Ishikawa (cell line): ENCODE measurements at regions not wholly inside any gene's neighbourhood (a gene's known extent, or its start where the extent isn't known, plus 50 kb on each side); places are given as distances from the start of the nearest gene placed in this dataset.
A peak's percentile ranks its signal among the peaks of the same experiment; 100 is the strongest.

ENCODE experiments used
- CEBPB ChIP-seq: IDR thresholded peaks from 2 replicates; pipeline ENCODE4 v1.6.1; 2012
- CREB1 ChIP-seq: IDR thresholded peaks from 2 replicates; pipeline ENCODE4 v1.6.1; 2012; ENCODE audit warnings: low read depth
- EGR1 ChIP-seq: IDR thresholded peaks from 2 replicates; pipeline ENCODE4 v1.6.1; 2012
- EP300 ChIP-seq: IDR thresholded peaks from 2 replicates; pipeline ENCODE4 v1.6.1; 2012; ENCODE audit warnings: borderline replicate concordance
- FOXM1 ChIP-seq: IDR thresholded peaks from 2 replicates; pipeline ENCODE4 v1.6.1; 2012; ENCODE audit warnings: low read depth, borderline replicate concordance
- RAD21 ChIP-seq: IDR thresholded peaks from 2 replicates; pipeline ENCODE4 v1.6.1; 2012; ENCODE audit warnings: low read depth
- TAF1 ChIP-seq: IDR thresholded peaks from 2 replicates; pipeline ENCODE4 v1.6.1; 2012; ENCODE audit warnings: low read depth, mild to moderate bottlenecking
- TCF12 ChIP-seq: IDR thresholded peaks from 2 replicates; pipeline ENCODE4 v1.6.1; 2012; ENCODE audit warnings: low read depth
- TEAD4 ChIP-seq: IDR thresholded peaks from 2 replicates; pipeline ENCODE4 v1.6.1; 2012
- YY1 ChIP-seq: IDR thresholded peaks from 2 replicates; pipeline ENCODE4 v1.6.1; 2012; ENCODE audit warnings: low read depth
- ZBTB7A ChIP-seq: IDR thresholded peaks from 2 replicates; pipeline ENCODE4 v1.6.1; 2012; ENCODE audit warnings: low read depth
- TF ChIP-seq, protein P1 (sequence below): IDR thresholded peaks from 2 replicates; pipeline ENCODE4 v1.6.1; 2012
- TF ChIP-seq, protein P2 (sequence below): IDR thresholded peaks from 2 replicates; pipeline ENCODE4 v1.6.1; 2012; ENCODE audit warnings: low read depth, mild to moderate bottlenecking
- TF ChIP-seq, protein P3 (sequence below): IDR thresholded peaks from 2 replicates; pipeline ENCODE4 v1.6.1; 2012

DNA sequence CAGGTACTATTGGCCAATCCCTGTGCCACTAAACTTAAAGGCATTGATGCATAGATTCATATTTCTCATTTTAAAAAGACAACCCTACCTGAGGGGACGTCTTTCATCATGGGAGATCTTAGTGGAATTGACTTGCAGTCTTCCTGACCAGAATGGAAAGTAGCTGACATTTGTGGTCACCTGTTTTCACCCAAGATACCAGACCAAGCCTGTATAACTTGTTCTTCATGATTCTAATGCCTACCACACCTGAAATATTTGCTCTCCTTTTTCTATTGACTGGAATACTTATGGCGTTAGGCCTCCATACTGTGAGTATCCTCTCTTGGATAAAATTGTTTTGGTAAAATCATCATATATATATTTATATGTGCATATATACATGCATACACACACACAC, 54.7 kb upstream of the XCR1 start:
- TF ChIP-seq, protein P1, sequence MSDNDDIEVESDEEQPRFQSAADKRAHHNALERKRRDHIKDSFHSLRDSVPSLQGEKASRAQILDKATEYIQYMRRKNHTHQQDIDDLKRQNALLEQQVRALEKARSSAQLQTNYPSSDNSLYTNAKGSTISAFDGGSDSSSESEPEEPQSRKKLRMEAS, result no peak
- TF ChIP-seq, protein P2, sequence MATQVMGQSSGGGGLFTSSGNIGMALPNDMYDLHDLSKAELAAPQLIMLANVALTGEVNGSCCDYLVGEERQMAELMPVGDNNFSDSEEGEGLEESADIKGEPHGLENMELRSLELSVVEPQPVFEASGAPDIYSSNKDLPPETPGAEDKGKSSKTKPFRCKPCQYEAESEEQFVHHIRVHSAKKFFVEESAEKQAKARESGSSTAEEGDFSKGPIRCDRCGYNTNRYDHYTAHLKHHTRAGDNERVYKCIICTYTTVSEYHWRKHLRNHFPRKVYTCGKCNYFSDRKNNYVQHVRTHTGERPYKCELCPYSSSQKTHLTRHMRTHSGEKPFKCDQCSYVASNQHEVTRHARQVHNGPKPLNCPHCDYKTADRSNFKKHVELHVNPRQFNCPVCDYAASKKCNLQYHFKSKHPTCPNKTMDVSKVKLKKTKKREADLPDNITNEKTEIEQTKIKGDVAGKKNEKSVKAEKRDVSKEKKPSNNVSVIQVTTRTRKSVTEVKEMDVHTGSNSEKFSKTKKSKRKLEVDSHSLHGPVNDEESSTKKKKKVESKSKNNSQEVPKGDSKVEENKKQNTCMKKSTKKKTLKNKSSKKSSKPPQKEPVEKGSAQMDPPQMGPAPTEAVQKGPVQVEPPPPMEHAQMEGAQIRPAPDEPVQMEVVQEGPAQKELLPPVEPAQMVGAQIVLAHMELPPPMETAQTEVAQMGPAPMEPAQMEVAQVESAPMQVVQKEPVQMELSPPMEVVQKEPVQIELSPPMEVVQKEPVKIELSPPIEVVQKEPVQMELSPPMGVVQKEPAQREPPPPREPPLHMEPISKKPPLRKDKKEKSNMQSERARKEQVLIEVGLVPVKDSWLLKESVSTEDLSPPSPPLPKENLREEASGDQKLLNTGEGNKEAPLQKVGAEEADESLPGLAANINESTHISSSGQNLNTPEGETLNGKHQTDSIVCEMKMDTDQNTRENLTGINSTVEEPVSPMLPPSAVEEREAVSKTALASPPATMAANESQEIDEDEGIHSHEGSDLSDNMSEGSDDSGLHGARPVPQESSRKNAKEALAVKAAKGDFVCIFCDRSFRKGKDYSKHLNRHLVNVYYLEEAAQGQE, result no peak
- TF ChIP-seq EP300 (no peak), ZBTB7A (no peak), TEAD4 (no peak), TCF12 (no peak), EGR1 (no peak), TAF1 (no peak), CEBPB (no peak)

DNA sequence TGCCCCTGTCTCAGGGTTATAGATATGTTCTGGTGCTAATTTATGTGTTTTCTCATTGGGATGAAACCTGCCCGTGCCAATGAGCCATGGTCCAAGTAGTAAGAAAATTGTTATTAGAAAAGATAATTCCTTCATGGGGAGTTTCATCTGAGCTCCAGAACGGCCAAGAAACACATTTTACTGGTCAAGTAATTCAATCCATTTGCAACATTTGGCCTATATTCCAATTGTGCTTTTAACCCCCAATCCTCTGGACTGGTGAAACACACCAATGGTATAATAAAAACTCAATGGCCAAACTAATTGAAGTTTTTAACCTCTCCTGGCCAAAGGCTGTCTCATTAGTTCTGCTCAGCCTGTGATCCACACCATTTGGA, 53.7 kb upstream of the XCR1 start:
- no peak for TF ChIP-seq TEAD4
- TF ChIP-seq FOXM1, result no peak
- no peak for TF ChIP-seq RAD21
- TF ChIP-seq, protein P3, sequence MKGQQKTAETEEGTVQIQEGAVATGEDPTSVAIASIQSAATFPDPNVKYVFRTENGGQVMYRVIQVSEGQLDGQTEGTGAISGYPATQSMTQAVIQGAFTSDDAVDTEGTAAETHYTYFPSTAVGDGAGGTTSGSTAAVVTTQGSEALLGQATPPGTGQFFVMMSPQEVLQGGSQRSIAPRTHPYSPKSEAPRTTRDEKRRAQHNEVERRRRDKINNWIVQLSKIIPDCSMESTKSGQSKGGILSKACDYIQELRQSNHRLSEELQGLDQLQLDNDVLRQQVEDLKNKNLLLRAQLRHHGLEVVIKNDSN, result no peak
- TF ChIP-seq, protein P2, result no peak
- TF ChIP-seq YY1, result no peak
- TF ChIP-seq CEBPB, result no peak
- TF ChIP-seq CREB1, result no peak

DNA sequence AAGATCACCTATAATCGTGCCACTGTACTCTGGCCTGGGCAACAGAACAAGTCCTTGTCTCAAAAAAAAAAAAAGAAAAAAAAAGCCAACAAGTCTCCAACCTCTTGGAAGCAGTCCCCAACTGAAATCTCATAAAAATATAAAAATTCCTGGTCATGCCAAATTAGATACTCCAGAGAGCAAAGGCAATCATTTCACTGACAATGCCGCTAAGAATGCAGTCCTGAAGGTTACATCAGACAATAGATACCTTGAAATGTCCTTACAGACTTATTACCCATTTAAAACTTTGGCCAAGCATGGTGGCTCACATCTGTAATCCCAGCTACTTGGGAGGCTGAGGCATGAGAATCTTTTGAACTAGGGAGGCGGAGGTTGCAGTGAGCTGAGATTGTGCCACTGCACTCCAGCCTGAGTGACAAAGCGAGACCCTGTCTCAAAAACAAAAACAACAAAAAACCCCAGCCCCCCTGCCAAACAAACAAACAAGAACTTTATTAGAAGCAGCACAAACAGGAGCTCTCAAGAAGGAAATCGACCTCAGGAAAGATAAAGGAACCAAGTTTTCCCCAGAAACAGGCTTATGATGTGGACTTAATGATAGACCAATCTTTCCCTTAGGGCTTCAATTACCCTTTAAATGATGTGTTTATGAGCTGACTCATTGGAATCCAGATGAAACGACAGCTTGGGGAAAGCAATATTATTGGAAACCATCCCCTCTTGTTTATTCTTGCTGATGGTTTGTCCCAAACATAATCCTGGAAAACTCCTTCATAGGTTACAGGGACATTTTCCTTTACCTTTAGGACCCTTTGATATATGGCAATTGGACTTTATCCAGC, 53.1 kb upstream of the XCR1 start:
- TF ChIP-seq CEBPB, result no peak
- no peak for TF ChIP-seq CREB1
- no peak for TF ChIP-seq TAF1

DNA sequence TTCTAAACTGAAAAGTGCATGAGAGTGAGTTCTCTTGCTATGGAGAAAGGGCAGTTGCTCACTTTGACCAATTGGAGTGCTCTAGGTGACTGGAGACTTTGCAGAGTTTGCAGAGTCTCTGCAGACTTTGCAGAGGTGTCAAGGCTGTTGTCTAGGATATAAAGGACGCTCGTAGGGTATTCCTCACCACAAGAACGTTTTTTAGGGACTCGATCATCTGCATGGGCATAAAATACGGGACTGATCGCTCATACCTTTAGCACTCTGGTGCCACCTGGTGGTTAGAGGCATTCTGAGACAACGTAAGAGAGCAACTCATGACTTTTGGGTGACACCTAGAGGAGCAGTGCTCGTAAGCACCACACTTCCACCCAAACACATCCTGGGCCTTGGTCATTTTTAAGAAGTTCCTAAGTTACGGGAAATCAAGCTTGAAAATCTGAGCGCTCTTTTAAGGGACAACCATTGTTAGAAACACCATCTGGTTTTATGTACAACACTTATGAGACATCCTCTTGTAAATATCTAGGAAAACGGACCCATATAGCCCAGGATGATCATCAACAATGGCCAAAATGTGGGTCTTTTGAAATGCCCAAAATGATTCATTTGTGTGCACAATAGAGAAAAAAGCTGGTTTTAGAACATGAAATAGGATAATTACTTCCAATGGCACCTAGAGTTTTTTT, 51.6 kb upstream of the XCR1 start:
- TF ChIP-seq CREB1 (no peak), RAD21 (peak; percentile 99), ZBTB7A (no peak), EP300 (no peak)
- TF ChIP-seq, protein P3, result no peak
